ENCODE measurements at regions not wholly inside any gene's neighbourhood (a gene's known extent, or its start where the extent isn't known, plus 50 kb on each side); places are given as distances from the start of the nearest gene placed in this dataset.
A peak's percentile ranks its signal among the peaks of the same experiment; 100 is the strongest.

DNA sequence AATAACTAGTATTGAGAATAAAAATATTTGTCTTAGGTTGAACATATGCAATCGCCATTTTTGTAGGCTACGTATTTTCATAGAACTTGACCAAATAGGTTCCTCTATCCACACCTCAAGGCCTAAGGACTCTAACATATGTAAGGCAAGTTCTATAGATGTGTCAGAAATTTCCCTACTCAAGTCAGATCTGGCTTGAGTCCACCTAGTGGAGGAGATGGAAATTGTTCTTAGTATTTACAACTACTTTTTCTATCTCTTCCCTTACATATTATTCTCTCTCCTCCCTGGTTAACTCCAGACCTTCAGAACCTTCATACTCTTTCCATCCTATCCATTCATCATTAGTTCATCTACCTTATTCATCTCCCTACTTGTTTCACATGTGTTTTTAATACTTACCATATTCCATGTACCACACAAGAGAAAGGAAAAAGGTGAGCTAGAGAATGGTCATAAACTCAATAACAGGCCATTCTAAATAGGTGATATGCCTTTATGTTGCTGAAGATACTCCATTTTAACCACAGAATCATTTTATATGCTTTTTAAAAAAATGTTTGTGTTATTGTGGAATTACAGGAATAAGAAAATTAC lies 174.5 kb upstream of the HDAC9 start:
- peak; percentile 81 for DNase-seq

DNA sequence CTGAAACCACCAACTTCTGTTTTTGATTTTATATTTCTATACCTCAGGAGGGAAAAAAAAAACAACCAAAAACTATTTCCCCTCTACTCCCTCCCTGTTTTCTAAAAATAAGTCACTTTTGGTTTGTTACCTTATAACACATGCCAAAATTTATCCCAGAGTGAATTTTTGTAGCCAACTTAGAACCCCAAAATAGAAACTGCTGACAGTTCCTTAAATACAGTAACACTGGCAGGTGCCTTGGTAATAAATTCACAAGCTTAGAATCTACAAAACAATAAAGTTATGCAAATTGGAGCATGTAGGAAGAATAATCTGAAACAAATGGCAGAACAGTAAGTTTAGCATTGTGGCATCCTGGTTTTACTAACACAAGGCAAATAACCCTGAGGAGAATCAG lies 165.0 kb upstream of the HDAC9 start:
- DNase-seq = no peak

DNA sequence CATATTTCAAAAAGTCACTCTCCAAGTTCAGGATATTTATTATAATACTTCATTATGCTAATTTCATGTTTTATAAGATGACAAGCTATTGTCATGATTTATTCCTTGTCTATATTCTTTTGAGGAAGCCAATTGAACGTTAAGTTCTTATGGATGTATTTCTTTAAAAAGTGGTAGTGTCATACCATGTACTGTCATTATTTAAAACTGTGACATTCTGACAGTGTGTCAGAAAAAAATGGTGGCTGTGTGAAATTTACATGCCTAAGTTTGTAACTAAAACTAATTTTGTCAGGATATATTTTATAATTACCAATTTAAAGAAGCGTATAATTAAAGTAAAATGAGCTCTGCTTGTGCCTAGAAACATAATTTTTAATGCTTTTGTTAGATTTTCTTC lies 158.9 kb upstream of the HDAC9 start:
- DNase-seq = no peak

DNA sequence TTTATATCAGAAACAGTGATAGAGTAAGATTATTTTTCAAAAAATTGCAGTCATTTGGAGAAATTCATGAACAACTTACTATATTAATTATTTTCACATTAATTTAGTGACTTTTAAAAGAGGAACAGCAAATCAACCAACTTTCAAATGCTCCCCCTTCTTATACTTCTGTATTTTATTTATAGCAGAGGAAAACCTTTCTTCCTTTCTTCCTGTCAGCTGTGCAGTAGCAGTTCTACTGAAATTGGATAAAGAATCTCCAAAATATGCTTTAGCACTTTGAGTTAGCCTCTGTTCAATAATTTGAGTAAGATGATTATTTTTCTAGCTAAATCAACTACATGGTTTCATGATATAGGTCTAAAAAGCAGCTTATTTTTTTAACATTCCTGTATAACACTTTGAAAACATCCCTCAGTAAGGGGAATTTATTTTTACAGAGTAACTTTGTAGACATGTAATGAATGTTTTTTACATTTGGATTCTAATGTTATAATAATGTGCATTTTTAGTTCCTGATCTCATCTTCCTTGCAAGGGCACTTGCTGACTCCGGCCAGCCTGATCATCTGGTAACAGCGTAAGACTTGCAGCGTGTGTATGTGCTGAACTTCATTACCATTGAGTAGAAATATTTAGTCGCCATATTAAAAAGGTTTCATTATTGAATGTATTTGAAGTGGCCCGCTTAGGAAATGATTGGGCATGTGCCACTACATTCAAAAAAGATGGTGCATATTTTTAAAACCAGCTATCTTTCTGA lies 158.3 kb upstream of the HDAC9 start:
- DNase-seq = no peak

DNA sequence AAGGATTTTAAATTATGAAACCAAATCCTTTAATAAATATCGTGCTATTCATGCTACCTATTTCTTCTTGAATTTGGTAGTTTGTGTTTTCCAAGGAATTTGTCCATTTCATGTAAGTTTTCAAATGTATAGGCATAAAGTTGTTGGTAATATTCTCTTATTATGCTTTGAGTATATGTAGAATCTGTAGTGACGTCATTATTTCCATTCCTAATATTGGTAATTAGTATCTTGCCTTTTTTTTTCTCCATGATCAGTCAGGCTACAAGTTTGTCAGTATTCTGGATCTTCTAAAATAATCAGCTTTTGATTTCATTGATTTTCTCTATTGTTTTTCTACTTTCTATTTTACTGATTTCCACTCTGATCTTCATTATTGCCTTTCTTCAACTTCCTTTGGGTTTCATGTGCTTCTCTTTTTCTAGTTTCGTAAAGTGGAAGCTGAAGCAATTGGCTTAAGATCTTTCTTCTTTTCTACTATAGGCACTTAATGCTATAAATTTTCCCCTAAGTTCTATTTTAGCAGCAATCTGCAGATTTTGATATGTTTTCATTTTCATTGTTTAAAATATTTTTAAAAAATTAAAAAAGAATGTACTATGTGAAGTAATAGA lies 156.5 kb upstream of the HDAC9 start:
- DNase-seq = no peak

DNA sequence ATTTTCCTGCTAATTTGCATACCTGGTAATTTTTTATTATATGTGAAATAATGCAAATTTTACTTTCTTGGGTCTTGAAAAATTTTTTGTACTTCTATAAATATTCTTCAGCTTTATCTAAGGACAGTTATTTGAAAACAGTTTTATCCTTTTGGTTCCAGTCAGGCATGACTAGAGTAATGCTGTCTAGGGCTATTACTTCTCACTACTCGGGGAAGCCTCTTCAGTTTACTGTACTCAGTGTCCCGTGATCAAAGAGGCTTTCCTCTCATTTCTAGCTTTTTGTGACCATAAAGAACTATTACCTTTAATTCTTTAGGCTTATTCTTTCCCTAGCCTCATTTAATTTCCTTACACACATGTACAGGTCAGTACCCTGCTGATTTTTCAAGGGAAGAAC lies 153.8 kb upstream of the HDAC9 start:
- DNase-seq = no peak

DNA sequence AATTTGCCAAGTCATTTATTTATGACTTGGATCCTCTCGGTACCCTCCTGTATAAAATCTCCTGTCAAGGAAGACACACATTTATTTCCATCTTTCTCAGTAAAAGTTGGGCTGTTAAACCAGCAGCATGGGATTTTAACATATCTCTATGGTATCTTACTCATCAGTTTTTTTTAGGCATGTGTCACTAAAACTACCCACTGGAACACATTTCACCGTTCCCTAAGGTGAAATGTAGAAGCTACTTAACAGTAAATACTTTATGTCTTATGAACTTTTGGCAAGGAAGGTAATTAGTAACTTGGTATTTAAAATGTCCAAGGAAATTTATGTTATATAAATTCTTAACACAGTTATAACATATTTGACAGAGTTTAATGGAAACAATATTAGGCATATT lies 152.5 kb upstream of the HDAC9 start:
- no peak for DNase-seq

DNA sequence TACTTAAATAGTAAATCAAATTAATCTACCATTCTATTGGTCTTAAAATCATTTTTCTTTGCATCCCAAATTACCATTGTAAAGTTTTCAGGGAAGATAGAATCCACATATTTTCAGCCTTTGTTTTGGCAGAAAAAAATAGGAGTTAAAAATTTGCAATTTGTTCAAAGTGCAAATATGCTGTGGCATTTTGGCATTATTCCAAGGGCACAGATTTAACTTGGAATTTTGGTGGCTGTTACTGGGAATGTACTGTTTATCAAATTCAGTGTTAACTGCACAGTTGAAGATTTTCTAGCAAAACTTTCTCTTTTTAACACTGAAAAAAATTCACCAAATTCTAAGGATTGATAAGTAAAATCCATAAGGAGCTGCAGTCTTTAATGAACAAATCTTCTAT lies 151.0 kb upstream of the HDAC9 start:
- DNase-seq = no peak

DNA sequence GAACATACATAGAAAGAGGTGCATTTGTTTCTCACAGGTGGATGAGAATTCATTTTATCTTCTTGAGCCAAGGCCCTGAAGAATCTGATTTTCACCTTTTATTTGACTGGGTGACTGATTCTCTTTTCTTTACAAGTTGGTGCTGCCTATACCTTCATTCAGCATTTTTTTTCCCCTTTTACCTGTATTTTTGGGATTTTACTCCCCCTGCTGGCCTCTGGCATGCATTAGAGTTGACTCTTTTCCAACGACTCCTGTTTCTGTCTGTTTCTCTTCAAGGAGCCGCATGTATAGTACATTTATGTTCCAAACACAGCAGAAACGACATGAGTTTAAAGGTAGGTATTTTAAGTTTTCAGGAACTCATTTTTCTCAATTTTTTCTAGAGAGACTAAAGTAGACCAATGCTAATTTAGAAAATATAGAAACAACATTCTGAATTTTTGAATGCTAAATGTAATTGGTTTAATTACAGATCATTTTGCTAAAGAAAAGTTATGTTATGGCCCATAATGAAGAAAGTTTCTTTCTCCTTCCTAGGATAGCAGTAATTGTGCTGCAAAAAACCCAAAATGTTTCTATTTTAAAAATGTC lies 149.8 kb upstream of the HDAC9 start:
- DNase-seq = peak; percentile 85

DNA sequence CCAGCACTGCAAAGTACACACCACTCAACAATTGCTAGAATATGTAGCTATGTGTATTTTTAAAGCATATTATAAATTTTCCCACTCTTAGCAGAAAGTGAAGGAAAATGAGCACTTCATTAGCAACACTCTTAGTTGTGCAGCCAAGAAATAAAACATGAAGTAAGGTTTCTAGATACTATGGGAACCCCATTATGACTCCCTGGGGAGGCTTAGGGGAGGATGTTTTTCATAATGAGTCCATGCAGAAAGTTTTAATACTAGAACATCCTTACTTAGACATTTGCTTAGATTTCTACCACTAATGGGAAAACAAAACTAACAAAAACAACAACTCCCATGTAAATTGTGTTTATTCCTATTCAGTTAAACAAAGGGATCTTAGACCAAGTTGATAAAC lies 148.4 kb upstream of the HDAC9 start:
- no peak for DNase-seq

DNA sequence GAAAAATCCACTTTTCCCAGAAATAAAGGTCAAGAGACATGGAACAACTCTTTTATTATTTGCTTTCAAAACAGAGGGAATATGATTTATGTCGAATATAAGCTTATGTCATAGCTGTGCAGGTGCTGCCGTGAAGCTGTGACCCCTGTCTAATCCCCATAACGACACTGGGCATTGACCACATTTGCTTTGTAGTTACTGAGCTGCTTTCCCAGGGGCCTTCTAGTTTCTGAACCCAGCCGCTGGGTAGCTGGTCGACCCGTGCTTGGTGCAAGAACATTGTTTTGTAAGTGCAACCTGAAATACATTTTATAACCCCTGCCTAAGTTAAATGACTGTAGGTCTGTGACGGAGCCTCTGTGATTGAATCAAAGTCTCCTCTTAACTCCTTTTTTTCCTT lies 144.9 kb upstream of the HDAC9 start:
- DNase-seq = no peak

DNA sequence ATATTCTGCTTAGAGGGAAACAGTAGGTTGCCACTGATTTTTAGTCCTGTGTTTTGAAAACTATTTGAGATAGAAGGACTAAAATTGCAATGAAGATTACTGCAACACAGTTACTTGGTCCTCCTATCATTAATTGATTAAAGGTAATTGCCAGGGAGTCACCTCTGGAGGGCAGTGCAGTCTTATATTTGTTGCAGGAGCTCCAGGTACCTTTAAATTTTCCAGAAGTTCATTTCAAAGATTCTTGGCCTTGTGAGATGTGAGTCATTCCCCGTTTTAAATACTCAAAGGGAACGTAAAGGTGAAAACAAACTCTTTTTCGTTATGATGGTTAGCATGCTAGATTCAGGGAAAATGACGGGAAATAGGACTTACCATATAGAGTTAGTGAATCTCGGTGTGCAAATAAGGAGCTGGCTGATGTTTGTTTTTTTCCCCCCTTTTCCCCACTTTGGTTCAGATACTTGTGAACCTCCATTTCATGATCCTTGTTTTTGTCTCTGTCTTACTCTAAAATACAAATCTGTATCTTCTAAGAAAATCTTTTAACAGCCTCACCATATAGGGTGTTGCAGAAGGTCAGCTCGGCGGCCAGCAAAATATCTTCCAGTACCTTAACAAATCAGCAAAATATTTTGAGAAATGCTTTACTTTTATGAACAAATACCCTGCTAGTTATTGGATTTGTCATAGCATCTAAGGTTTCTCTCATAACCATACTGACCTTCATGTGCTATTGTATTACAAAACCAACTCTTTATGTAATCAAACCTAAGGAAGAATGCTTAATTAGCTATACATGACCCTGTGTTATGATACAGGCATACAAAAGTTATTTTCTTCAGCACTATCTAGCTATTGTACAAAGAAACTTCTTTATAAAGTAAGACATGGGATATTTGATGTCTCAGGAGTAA lies 143.0 kb upstream of the HDAC9 start:
- peak; percentile 83 for DNase-seq

DNA sequence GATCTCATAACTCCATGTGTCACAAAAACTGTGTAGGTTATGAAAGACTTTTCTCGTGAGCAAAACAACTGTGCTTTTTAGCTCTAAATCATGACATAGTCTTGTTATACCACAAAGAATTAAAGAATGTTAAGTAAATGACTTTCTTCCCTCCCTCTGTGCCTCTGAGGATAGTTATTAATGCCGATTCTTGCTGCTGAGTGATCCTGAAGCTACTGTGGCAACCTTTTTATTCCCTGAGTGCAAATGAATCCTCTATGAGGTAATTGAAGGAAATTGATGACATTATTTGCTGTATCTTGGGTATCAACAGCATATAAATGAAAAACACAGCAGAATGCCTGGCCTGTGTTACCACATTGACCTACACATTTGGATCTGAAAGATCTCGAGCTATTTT lies 142.2 kb upstream of the HDAC9 start:
- no peak for DNase-seq

DNA sequence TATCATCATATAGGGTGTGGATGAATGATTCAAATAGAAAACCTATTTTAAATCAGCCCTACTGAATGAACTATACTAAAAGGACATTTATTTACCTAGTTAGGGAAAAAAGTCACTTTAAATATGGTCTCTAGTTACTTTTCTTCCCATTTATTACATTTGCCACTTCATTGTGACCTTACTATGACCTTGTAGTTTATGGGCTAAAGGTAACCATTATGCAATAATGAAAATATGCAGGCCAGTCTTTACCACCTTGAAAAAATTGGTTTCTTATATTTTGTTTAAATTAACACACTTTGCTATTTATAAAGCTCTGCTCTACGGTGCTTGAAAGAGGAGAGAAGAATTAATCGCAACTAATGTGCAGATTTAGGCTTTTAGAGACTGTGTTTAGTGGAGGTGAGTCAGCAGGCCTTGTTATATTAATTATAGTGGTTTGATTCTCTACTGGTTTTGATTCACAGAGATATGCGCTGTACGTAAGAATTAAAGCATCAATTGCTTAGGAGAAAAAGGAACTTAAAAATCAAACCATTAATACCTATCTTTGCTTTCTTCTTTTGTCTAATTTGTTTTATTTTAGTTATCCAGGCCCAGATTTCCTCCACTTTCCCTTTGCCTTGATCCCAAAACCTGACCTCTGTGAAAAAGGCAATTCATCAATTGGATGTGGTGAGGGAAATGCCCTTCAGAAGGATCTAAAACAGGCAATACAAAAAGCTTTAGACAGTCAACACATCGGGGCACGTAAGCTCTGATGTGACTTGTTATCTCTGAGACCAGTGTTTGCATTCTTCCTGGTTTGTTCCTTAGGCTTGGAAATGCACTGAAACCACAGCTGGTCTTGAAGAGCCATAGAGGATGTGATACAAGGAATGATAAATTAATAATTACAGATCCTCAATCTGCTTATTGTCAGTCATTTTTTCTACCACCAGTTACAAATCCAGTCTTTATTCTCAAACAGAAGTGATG lies 141.2 kb upstream of the HDAC9 start:
- no peak for DNase-seq

DNA sequence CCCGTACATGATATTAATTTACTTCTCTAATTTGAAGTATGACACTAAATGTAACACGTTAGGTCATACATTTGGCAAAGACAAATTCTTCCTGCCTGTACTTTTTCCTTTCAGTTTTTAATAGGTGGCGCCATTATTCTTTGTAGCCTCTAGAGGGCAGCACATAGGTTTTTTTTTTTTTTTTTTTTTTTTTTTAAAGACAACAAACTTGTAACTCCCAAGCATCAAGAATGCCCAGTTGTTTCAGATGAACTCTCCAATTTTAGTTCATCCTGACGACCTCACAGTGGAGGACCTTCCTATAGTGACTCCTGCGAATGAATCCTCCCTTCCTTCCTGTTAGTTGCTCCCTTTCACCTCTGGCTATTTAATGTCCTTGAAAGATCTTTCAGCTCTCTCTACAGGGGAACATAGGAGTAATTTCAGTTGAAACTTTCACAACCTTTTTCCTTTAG lies 139.3 kb upstream of the HDAC9 start:
- peak; percentile 62 for DNase-seq

DNA sequence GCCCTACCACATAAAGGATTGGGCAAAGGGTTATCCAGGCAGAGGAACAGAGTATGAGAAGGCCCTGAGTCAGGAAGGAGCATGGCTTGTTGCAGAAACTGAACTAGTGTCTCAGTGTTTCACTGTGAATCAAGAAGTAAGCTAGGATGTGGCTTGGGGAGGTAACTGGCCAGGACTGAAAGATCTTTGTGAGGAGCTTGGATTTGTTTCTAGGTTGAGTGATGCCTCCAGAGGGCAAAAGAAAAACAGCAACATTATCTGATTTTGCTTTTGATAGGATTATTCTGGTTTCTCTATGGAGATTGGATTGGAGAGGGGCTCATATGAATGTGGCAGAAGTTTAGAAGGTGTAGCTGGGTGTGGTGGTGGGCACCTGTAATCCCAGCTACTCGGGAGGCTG lies 137.9 kb upstream of the HDAC9 start:
- peak; percentile 28 for DNase-seq

DNA sequence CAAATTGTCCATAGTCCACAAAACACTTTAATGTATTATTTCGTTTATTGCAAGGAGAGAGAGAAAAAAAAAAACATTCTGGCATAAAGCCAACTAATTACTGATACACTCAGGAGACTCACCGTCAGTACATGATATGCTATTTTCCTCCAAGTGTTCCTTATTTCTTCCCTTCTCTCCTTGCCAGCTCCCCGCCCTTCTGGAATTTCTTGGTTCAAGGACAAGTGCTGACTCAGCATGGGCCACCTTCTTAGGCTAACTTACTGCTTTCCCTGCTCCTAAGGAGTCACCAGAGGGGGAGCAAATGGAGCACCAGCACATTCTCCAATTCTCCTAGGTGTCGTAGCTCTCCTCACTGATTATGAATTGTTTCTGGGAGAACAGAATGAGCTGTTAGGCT lies 133.8 kb upstream of the HDAC9 start:
- peak; percentile 7 for DNase-seq

DNA sequence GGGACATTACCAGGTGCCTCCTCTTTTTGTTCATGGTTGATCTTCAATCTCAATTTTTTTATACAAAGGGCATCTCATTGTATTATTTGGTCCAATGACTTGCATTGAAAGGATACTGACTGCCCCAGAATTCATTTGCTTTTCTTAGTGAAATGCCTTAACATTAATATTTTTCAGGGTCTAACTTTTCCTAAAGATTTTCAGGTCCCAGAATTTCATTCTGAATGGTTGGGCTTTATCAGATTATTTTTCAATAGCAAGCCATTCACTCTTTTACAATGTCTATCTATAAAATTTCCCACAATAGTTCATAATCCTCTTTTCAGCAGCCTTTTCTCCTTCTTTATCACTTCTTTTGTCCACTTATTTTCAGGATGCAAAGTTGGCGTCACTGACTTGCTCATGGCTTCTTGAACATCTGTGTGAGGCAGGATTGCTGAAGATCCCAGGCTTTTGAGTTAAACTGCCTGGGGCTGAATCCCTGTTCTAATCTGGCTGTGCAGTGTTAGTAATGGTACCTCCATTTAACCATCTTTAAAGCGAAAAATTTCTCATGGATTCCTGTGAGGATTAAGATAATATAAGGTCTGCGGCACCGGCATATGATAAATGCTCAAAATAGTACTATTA lies 131.7 kb upstream of the HDAC9 start:
- no peak for DNase-seq

DNA sequence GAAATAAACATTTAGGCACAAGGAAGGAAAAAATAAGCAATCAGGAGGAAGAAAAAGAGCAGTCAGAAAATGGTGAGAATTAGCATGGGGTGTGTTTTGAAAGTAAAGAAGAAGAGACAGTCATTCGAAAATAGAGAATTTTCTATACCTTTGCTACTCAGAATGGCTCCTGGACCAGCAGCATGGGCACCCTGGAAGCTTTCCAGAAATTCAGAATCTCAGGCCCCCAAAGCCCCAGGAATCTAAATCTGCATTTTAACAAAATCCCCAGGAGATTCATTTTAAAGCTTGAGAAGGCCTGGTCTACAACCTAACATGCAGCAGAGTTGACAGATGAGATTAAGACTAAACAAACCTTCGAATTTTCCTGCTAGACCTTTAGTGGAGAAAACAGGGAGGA lies 131.2 kb upstream of the HDAC9 start:
- DNase-seq = no peak

DNA sequence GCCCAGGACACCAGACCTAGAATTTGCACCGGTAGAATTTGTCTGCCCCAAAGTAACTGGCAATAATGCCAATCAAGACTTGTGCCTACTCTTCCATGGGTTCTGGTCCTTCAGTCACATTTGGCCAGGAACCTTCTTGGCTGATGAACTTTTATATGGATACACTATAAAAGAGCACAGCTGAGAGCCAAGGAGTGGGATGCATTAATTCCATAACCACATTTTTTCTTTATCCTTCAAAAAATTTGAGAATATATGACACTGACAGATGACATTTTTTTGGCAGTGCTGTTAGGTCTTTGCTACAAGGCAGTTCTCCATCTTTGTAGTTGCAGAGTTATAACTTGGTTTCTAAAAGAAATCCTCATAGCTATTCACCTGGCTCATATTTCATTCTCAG lies 129.2 kb upstream of the HDAC9 start:
- DNase-seq = no peak

DNA sequence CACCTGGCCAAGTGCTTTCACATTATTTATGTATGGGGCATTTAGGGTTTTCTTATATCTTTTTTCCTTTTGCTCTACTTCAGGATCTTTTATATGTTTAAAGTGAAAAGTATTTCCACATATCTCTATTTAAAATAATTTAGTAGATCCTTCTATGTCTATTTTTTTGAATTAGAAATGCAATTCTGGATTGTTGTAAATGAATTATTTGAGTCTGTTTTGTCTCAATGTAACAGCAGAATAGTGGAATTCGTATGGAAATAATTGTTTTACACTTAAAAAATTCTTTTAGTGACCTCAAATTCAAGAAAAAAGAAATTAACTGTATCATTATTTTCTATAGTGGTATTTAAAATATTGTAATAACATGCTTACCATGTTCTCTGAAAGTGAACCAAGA lies 126.5 kb upstream of the HDAC9 start:
- no peak for DNase-seq

Data from DMS53 (cell line).